C1 segment of cervical spinal cord (tissue), 14 donors: ENCODE measurements at regions not wholly inside any gene's neighbourhood (a gene's known extent, or its start where the extent isn't known, plus 50 kb on each side); places are given as distances from the start of the nearest gene placed in this dataset.
"Not testable (repeated sequence)": the region's sequence is repeated elsewhere in the genome, so short reads cannot be mapped to it uniquely, and the experiment has no call there.

Experiments
- DNase-seq, 14 donors: peaks; one replicate each; lab custom pipeline; 2025; lab: John Stamatoyannopoulos, UW

DNA sequence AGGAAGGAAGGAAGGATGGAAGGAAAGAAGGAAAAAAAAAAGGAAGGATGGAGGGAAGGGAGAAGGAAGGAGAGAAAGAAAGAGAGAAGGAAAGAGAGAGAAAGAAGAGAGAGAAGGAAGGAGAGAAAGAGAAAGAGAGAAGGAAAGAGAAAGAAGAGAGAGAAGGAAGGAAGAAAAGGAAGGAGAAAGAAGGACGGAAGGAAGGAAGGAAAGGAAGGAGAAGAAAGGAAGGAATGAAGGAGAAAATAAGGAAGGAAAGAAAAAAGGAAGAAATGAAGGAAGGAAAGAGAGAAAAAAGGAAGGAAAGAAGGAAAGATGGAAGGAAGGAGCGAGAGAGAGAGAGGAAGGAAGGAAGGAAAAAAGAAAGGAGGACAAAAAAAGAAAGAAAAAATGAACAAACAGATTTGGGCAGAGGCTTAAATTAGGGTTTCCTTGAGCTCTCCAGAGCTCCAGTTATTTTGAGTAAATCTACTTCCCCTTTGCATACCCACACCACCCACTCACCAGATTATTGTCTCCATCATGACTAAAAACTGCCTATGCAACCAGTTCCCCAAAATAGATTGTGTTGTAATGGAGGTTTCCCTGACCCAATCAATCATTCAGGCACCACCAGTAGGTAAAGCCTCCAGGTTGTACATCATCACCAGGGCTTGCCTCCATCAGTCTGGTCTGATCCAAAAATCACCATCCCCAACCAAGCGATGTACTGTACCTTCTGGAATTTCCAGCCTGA is 1722.9 kb upstream of the PCDH10 start:
- no peak for DNase-seq

DNA sequence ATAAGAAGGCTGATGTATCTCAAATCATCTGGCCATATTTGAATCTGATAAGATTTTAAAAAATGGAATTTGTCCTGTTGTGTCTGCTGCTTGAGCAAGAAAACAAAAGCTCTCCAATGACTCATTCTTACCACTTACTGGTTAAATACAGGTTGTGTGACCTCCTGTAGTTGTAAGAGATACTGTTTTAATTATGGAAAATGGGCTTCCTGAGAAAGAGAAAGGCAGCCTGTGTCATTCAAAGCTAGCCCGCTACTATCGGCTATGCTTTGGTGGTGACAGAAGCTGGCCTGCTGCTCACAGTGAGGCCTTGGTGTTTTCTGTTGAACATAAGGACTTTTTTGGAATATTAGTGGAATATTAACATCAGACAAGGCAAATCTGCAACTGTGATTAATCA is 1722.1 kb upstream of the PCDH10 start:
- no peak for DNase-seq

- no peak for DNase-seq
Observed at GRCh38 chr4:131430302-131430701, 1718.8 kb upstream of the PCDH10 start.

DNA sequence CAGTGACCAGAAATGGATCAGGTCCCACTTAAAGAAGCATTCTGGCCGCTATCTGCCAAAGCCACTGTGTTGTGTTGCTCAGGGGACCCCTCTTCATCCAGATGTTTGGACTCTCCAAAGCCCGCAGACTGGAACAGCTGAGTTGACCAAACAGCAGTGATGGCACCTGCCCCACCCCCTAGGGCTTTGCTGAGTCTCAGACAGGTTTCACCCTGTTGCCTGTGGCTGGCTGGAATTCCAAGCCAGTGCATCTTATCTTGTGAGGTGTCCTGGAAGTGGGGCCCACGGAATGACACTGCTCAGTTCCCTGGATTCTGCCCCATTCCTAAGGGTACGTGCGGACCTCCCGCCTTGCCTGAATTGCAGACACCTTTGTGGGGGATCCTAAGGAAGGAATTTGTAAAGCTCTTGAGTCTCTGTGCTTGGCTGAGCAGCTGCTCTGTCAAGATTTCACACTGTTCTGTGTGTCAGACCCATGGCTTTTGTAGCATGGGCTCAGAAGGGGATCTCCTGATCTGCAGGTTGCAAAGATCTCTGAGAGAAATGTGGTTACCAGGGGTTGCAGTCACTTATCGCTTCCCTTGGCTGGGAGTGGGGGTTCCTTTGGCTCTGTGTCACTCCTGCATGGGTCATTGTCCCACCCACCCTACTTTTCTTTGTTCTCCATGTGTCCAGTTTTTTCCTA is 1707.9 kb upstream of the PCDH10 start:
- DNase-seq = no peak

DNA sequence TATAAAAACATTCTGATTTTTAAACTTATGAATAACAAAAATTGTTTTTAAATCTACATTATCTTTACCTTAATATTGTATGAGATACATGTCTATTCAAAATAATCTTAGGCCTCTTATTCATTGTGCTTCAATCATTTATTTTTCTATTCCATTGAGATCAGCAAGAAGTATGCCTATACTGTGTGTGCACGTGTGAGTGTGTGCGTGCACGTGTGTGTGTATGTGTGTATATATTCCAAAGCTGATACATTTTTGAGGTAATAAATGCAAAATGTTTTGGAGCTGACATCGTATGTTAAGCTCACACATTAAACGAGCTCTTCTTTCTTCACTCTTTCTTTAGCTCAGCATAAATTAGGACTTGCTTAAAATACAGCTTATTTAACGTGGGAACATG is 1701.2 kb upstream of the PCDH10 start:
- no peak for DNase-seq

- DNase-seq = no peak
Observed at GRCh38 chr4:131450572-131451209, 1698.4 kb upstream of the PCDH10 start.

GRCh38 chr4:131459430-131460101 is 1689.5 kb upstream of the PCDH10 start:
- no peak for DNase-seq

DNA sequence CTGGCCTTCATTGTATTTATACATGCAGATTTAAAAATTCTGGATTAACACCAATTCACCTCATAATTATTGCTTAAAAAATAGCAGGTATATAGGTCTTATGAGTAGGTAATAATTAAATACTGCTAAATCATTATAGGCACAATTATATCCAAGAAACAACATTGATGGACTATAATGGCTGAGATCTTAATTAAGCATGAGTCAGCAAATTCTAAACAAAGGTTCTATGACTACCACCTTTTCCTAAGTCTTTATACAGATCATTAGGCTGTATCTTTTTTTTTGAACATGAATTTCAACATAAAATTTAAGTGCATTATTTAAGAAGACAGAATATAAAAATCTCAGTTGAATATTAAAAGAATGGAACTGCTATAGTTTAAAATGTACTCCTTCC is 1678.7 kb upstream of the PCDH10 start:
- DNase-seq = no peak

DNA sequence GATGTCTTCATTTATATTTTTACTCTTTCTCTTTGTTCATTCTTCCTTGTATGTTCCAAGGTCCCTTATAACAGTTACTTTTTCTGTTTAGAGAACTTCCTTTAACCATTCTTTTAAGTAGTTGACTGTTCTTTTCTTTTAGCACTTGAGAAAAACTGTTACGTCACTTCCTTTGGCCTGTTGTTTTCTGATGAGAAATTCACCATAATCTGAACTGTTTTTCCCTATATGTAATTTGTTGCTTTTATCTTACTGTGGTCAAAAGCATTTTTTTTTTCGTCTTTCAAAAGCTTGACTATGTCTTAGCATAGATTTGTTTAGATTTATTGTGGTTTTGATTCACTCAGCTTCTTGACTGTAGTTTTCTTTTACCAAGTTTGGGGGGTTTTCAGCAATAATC is 1660.3 kb upstream of the PCDH10 start:
- no peak for DNase-seq

GRCh38 chr4:131496211-131496610 is 1652.9 kb upstream of the PCDH10 start:
- DNase-seq = not testable (repeated sequence)

GRCh38 chr4:131499141-131499873 is 1649.8 kb upstream of the PCDH10 start:
- no peak for DNase-seq

- no peak for DNase-seq
Observed at GRCh38 chr4:131509521-131509920, 1639.6 kb upstream of the PCDH10 start.

DNA sequence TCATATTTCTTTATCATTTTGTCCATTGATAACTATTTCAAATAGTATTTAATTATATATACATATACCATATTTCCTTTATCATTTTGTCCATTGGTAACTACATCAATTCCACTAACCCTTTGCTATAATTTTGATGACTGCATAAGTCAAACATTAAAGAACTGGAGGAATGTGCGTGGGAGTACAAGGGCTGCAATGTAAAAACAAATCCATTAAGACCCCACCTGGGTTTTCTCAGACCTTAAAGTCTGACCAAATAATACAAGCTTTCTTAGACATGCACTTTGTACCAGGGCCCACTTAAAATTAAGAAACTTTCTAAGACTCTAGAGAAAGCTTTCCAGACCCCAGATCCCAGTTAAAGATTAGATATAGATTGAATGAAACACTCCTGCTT is 1622.4 kb upstream of the PCDH10 start:
- DNase-seq = no peak

GRCh38 chr4:131531087-131531486 is 1618.0 kb upstream of the PCDH10 start:
- no peak for DNase-seq

GRCh38 chr4:131534944-131535645 is 1614.0 kb upstream of the PCDH10 start:
- DNase-seq = no peak

- no peak for DNase-seq
Observed at GRCh38 chr4:131540256-131540655, 1608.8 kb upstream of the PCDH10 start.

- DNase-seq = no peak
Observed at GRCh38 chr4:131547506-131547981, 1601.5 kb upstream of the PCDH10 start.

GRCh38 chr4:131551306-131551705 is 1597.8 kb upstream of the PCDH10 start:
- no peak for DNase-seq

DNA sequence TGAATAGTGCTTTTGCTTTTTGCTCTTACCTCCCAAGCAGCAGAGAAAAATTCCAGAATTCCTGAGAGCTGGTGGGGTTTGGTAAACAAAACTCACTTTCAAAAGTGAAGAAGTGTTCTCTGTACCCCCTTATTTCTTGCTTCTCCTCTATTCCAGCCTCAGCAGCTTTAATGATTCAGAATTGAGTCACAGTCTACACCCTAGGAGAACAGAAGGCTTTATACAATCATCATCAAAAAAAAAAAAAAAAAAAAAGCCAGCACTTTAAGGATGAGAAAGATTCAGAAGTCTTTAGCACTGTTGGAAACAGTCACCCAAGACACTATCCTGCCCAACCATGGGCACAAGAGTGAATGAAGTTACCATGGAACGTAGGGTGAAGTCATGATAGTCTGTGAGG is 1583.1 kb upstream of the PCDH10 start:
- no peak for DNase-seq

- no peak for DNase-seq
Observed at GRCh38 chr4:131584587-131584986, 1564.5 kb upstream of the PCDH10 start.

GRCh38 chr4:131595140-131595539 is 1554.0 kb upstream of the PCDH10 start:
- no peak for DNase-seq
